GM18858 (cell line): ENCODE measurements at regions not wholly inside any gene's neighbourhood (a gene's known extent, or its start where the extent isn't known, plus 50 kb on each side); places are given as distances from the start of the nearest gene placed in this dataset.

Source experiments
- ATAC-seq: cut with Tn5 transposase; IDR thresholded peaks from one replicate; pipeline ENCODE4 v1.9.1; 2021; ENCODE audit not compliant: unreplicated experiment

GRCh38 chr5:56692359-56693219, 122.8 kb upstream of the MAP3K1 start:
- ATAC-seq: peak; percentile 64

DNA sequence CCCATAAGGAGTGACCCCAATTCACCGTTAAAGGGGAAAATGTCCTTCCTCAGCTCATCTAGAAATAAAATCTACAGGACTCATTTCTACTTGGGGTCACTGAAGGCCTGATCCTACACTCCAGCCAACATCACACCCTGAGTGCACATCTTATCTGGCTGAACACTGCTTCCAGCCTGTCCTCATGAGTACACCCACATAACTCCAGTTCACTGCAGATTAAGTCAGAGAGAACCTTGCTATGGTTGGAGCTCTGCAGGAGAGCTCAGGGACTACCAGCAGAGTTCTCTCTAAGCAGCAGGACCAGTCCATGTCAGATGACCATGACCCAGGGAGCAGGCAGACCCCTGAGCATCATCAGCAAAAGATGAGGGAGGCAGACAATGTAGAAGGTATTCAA, 126.9 kb upstream of the MAP3K1 start:
- ATAC-seq: no peak

- ATAC-seq: peak; percentile 70
Observed at GRCh38 chr5:56686337-56687195, 128.8 kb upstream of the MAP3K1 start.

DNA sequence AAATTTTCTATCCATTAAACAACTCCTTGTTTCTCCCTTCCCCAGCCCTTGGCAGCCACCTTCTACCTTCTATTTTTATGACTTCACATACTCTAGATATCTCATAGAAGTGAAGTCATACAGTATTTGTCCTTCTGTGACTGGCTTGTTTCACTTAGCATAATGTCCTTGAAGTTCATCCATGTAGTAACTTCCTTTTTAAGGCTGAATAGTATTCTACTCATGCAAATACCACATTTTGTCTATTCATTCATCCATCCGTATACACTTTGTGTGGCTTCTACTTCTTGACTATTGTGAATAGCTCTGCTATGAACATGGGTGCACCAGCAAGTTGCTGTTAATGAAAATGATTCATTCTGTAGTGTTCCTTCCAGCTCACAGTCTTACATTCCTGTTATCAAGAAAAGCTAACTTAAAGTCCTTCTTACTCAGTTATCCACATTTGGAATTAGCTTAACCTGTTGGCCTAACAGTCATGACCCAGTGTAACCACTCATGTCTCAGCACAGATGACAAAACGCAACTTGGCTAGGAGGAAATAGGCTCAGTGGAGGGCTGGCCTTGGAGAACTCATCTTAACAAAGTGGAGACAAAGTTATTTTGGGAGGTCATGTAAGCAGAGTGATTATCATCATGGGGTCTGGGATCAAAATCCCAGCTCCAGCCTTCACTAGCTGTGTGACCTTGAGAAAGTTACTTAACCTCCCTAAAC, 129.7 kb upstream of the MAP3K1 start:
- no peak for ATAC-seq

DNA sequence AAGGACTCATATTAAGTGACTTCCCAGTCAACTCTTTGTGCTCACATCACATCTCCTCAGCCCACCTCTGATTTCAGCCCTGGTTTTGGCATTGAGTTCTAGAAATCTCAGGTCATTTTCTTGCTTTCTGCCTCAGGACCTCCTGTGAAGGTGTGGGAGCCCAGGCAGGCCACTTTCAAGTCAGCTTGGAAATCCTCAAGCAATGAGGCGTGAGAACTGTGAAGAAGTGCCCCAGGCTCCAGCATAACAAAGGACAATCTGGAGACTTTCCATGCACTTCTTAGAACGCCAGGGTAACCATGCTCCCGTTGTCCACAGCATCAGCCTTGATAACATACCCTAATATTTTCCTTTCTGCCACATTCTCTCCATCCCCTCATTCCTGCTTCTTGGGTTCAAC, 131.2 kb upstream of the MAP3K1 start:
- ATAC-seq: no peak

DNA sequence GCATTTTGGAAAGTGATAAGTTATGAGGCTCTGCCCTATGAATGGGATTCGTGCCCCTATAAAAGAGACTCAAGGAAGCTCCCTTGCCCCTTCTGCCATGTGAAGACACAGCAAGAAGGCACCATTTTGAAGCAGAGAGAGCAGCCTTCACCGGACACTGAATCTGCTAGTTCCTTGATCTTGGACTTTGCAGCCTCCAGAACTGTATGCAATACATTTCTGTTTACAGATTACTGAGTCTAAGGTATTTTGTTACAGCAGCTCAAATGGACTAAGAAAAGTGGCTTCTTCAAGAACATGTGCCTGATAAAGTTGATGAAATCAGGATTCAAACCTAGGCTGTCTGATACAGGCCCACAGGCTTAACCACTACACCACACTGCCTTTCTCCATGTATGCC, 131.6 kb upstream of the MAP3K1 start:
- ATAC-seq: no peak

DNA sequence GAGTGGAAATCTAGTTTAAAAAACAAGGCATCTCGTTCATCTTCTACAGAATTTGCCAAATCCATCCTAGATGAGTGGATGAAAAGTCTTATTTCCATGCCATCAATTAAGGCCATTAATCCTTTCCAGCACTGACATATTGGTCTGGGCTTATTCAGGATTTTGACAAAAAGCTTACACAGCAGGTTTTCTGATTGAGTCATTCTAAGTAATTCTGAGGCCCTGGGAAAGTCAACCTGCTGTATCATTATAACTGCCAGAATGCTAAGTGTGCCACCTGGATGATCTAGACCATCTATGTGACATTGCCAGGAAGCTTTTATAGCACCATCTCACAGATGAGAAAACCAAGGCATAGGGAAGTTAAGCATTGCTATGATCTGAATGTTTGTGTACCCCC, 132.1 kb upstream of the MAP3K1 start:
- ATAC-seq: no peak

DNA sequence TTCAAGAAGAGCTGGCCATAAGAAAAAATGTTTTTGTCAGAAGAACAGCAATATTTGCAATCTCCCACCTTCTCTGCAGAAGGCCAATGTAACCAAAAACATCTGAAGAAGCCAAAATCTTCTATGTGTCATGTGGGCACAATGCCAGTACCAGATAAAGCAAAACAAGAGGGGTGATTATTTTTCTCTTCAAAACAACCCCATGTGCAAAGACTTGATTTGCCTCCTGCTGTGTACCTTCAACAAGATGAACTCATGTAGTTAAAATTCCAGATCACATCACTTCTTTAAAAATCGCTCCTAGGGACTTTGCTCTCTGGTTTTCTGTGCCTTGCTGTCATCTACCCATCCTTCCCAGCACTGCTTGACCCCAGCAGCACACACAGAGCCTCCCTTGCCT, 134.0 kb upstream of the MAP3K1 start:
- ATAC-seq: no peak

DNA sequence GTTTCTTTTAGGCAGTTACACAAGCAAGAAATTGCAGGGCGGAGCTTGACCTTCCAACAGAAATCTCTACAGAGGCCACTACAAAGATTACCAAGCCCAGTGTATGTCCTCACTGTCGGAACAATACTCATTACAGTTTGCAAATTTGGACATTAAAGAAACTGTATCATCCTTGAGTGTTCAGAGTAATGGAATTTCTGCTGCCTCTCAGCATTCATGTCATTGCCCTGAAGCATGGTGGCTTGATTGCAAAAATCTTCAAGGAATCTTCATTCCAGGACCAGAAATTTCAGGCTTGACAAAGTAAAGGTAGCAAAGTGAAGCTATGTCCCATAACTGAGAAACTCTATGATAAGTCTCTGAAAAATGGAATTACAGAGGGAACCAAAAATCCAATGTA, 134.6 kb upstream of the MAP3K1 start:
- ATAC-seq: no peak

- no peak for ATAC-seq
Observed at GRCh38 chr5:56677690-56678305, 137.6 kb upstream of the MAP3K1 start.

DNA sequence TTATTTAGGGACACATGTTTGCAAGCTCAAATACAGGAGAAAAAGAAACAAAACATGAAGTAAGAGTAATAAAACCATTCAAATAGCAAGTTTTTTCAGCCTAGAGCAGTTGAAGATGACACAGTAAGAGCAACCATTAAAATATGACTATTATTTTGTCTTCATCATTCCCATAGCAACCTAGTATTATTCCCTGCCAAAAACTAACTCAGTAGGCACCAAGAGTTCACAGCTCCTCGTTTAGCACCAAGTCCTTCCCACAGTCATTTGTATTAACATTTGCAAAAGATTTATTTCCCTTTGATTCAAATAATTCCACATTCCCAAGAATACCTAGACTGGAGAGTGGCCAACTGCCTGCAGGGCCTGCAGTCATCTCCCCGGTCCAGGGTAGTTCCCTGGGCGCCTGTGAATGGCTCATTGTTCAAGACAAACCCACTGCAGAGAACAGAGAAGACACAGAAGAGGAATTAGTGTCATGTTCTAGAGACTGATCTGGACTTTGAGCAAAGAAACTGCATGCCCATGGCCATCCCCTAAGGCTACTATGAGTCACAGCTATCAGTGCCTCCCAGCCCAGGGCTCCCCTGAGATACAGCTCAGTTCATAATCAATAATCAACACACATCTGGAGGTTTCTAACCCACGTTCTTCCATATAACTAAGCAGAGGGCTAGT, 139.1 kb upstream of the MAP3K1 start:
- no peak for ATAC-seq

DNA sequence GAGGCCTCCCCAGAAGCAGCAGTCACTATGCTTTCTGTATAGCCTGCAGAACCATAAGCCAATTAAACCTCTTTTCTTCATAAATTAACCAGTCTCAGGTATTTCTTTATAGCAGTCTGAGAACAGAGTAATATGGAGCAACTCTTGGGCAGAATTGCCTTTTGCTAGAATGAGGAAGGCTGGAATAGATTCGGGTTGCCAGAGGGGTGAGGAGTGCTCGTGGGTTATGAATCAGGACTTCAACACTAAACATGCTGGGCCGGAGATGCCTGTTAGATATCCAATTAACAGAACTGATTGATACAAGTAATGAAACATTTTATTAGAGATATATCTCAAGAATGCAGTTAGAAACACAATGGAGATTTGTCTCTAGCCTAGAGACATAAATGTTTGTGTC, 140.9 kb upstream of the MAP3K1 start:
- no peak for ATAC-seq

DNA sequence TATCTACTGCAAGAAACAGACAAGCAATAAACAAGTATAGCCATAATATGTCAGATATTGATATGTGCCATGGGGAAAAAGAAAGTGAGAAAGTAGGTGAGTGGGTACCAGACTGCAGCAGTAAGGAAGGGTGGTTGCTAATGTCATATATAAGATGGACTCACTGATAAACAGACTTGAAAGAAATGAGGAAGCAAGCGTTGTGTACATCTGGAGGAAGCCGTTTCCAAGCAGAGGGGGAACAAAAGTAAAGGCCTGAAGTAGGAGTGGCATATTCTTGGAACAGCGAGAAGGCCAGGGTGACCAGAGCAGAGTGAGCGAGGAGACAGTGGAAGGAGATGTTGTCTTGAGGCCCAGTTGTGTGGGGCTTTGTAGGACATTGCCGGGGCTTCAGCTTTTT, 142.2 kb upstream of the MAP3K1 start:
- ATAC-seq: no peak

GRCh38 chr5:56671571-56671970, 143.8 kb upstream of the MAP3K1 start:
- ATAC-seq: no peak

- ATAC-seq: no peak
Observed at GRCh38 chr5:56670916-56671315, 144.4 kb upstream of the MAP3K1 start.

- ATAC-seq: peak; percentile 99
Observed at GRCh38 chr5:56669534-56670483, 145.5 kb upstream of the MAP3K1 start.

DNA sequence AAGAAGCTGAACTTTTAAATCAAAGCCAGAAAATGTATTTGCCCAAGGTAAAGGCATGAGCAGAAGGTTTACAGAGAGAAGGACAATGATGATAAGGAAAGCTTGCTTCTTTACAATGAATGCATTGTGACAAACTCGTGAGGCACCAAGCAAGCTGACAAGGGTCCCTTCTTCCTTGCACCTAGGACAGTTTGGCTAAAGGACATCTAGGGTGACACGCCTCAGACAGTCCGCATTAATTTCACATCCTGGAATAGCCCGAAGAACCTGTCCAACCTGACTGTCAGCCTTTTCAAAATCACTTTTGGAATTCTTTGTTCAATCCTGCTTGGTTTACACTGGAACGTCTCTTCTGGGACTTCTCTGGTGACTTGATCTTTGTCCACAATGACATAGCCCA, 146.4 kb upstream of the MAP3K1 start:
- no peak for ATAC-seq

- no peak for ATAC-seq
Observed at GRCh38 chr5:56667692-56668091, 147.7 kb upstream of the MAP3K1 start.

GRCh38 chr5:56666901-56667300, 148.4 kb upstream of the MAP3K1 start:
- no peak for ATAC-seq
